ENCODE measurements at regions not wholly inside any gene's neighbourhood (a gene's known extent, or its start where the extent isn't known, plus 50 kb on each side); places are given as distances from the start of the nearest gene placed in this dataset.

DNA sequence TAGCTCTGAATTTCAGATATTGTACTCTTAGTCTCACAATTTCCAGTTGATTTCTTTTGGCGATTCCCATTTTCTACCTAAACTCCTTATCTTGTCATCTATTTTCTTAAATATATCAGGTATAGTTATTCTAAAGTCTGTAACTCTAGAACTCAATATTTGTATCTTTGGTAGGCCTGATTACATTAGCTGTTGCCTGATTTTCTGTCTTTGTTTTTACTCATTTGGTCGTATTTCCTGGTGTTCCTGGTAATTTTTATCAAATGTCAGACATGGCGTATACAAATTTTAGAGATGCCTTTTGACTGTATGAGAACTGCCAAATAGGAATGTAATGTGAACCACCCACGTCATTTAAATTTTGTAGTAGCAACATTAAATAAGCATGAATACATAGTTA, 266.7 kb downstream of the ZNF536 start:
- no peak for DNase-seq (ENCODE audit: low spot score)
- H3K27ac ChIP-seq (ENCODE audit: low read depth, low read length, poor library complexity, severe bottlenecking): no peak overlapping the region
- H3K79me2 ChIP-seq (ENCODE audit: insufficient read depth, low read depth, low read length): no peaks in the 10 kb centered on the region
- H3K9me3 ChIP-seq (ENCODE audit: low read length): no peaks in the 10 kb centered on the region
- no peak overlapping the region for H3K4me3 ChIP-seq (ENCODE audit: low read depth, low read length, poor library complexity, severe bottlenecking)
- H3K9me2 ChIP-seq (ENCODE audit: insufficient read depth, low read length): no peaks in the 10 kb centered on the region
- BruUV-seq (replicated peaks): no TSS peak
- H2AFZ ChIP-seq (ENCODE audit: low read length): no peak overlapping the region
- ChIA-PET CTCF (ENCODE audit: unreplicated experiment) (no interaction called here), POLR2A (no interaction called here)
- intact Hi-C loops (cut with micrococcal nuclease; ENCODE audit: unreplicated experiment): no loop called here
- H3K4me1 ChIP-seq (ENCODE audit: insufficient read depth, low read length, poor library complexity, severe bottlenecking): no peaks in the 10 kb centered on the region
- TF ChIP-seq EZH2phosphoT487 (IDR thresholded peaks at IDR 0.05; ENCODE audit: borderline replicate concordance, low read depth, low read length): no peak
- TF ChIP-seq, protein P1, sequence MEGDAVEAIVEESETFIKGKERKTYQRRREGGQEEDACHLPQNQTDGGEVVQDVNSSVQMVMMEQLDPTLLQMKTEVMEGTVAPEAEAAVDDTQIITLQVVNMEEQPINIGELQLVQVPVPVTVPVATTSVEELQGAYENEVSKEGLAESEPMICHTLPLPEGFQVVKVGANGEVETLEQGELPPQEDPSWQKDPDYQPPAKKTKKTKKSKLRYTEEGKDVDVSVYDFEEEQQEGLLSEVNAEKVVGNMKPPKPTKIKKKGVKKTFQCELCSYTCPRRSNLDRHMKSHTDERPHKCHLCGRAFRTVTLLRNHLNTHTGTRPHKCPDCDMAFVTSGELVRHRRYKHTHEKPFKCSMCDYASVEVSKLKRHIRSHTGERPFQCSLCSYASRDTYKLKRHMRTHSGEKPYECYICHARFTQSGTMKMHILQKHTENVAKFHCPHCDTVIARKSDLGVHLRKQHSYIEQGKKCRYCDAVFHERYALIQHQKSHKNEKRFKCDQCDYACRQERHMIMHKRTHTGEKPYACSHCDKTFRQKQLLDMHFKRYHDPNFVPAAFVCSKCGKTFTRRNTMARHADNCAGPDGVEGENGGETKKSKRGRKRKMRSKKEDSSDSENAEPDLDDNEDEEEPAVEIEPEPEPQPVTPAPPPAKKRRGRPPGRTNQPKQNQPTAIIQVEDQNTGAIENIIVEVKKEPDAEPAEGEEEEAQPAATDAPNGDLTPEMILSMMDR (conservative IDR thresholded peaks at IDR 0.05; ENCODE audit: low read length): no peak
- no peak overlapping the region for H3K4me2 ChIP-seq (ENCODE audit: low read length)
- no peaks in the 10 kb centered on the region for H4K20me1 ChIP-seq (ENCODE audit: insufficient read depth, low read length)
- H3K36me3 ChIP-seq (ENCODE audit: insufficient read depth, low read length): no peaks in the 10 kb centered on the region

DNA sequence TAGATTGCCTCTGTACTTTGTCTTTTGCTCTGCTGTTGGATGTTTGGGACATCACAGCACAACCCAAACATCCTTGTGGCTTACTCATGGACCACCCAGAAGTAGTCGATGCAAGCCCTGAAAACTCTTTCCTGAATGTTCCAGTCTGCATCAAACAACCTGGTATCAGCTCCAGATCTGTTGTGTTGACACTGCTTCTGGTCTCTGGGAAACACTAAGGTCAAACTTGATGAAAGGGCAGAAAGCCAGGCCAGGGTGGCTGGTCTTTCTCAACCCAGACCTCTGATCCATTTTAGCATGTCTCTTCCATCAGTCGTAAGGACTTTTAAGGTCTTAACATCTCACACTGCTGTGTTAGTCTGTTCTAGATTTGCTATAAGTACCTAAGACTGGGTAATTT, 265.7 kb downstream of the ZNF536 start:
- Histone ChIP-seq H3K4me3 (ENCODE audit: low read depth, low read length, poor library complexity, severe bottlenecking) (no peak overlapping the region), H3K79me2 (ENCODE audit: insufficient read depth, low read depth, low read length) (no peaks in the 10 kb centered on the region), H4K20me1 (ENCODE audit: insufficient read depth, low read length) (no peaks in the 10 kb centered on the region), H3K9me2 (ENCODE audit: insufficient read depth, low read length) (no peaks in the 10 kb centered on the region), H3K4me2 (ENCODE audit: low read length) (no peak overlapping the region), H2AFZ (ENCODE audit: low read length) (no peak overlapping the region), H3K36me3 (ENCODE audit: insufficient read depth, low read length) (no peaks in the 10 kb centered on the region), H3K9me3 (ENCODE audit: low read length) (no peaks in the 10 kb centered on the region), H3K27ac (ENCODE audit: low read depth, low read length, poor library complexity, severe bottlenecking) (no peak overlapping the region), H3K4me1 (ENCODE audit: insufficient read depth, low read length, poor library complexity, severe bottlenecking) (no peaks in the 10 kb centered on the region)
- POLR2A ChIA-PET: no interaction called here
- intact Hi-C loops (cut with micrococcal nuclease; ENCODE audit: unreplicated experiment): no loop called here
- TF ChIP-seq, protein P1 (conservative IDR thresholded peaks at IDR 0.05; ENCODE audit: low read length): no peak
- TF ChIP-seq EZH2phosphoT487 (IDR thresholded peaks at IDR 0.05; ENCODE audit: borderline replicate concordance, low read depth, low read length): no peak
- no TSS peak for BruUV-seq (replicated peaks)
- DNase-seq (ENCODE audit: low spot score): no peak
- CTCF ChIA-PET (ENCODE audit: unreplicated experiment): no interaction called here

DNA sequence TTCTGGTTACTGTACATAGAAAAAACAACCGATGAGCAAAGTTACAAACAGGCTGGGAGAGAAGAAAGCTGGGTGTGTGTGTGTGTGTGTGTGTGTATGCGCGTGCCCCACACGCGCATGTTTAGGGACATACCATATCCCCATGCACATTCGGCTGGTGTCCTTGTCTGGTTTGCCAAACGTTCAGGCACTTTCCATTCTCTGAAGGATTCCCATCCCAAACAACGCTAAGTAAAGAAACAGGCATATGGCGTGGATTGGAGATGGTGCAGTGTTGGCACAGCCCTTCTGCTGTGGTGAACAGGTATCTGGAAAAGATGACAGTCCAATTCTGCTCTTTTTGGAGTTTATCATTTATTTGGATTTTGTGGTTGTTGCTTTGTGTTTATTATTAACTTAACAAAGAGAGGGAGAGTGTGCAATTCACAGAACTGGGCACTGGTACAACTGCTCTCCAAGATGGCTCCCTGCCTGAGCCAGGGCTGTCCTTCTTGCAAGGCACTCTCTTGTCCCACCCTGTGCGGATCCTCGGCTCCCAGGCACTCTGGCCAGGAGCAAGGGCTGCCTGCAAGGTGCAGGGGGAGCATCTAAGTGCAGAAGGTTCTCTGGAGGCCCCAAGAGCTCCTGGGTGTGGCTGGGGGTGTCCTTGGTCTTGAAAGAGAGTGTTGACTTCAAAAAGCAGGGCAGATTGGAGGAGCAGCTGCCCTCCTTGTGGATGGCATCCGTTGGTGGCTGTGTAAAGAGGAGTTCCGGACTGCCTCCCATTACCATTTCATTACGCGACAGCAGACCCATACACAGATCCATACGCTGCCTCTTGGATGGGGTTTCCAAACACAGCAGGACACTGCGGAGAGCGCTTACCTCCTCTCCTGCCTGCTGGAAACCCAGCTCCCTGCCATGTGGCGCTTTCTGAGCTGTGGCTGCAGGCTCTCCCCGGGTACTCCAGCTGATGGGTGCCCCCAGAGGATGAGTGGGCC, 263.1 kb downstream of the ZNF536 start:
- Histone ChIP-seq H3K4me3 (ENCODE audit: low read depth, low read length, poor library complexity, severe bottlenecking) (no peak overlapping the region), H4K20me1 (ENCODE audit: insufficient read depth, low read length) (no peaks in the 10 kb centered on the region), H2AFZ (ENCODE audit: low read length) (no peak overlapping the region), H3K9me2 (ENCODE audit: insufficient read depth, low read length) (no peaks in the 10 kb centered on the region), H3K79me2 (ENCODE audit: insufficient read depth, low read depth, low read length) (no peaks in the 10 kb centered on the region), H3K9me3 (ENCODE audit: low read length) (no peaks in the 10 kb centered on the region), H3K27ac (ENCODE audit: low read depth, low read length, poor library complexity, severe bottlenecking) (no peak overlapping the region), H3K36me3 (ENCODE audit: insufficient read depth, low read length) (no peaks in the 10 kb centered on the region), H3K4me2 (ENCODE audit: low read length) (no peak overlapping the region), H3K4me1 (ENCODE audit: insufficient read depth, low read length, poor library complexity, severe bottlenecking) (no peaks in the 10 kb centered on the region)
- intact Hi-C loops (cut with micrococcal nuclease; ENCODE audit: unreplicated experiment): no loop called here
- ChIA-PET CTCF (ENCODE audit: unreplicated experiment) (no interaction called here), POLR2A (interaction anchor here (1.0 kb wide), 1 partner anchor 57 kb away, joined by 5 read pairs; no protein-coding TSS in a partner anchor)
- DNase-seq (ENCODE audit: low spot score): no peak
- no peak for TF ChIP-seq EZH2phosphoT487 (IDR thresholded peaks at IDR 0.05; ENCODE audit: borderline replicate concordance, low read depth, low read length)
- TF ChIP-seq, protein P1 (conservative IDR thresholded peaks at IDR 0.05; ENCODE audit: low read length): no peak
- BruUV-seq (replicated peaks): no TSS peak
